ENCODE measurements at regions not wholly inside any gene's neighbourhood (a gene's known extent, or its start where the extent isn't known, plus 50 kb on each side); places are given as distances from the start of the nearest gene placed in this dataset.

DNA sequence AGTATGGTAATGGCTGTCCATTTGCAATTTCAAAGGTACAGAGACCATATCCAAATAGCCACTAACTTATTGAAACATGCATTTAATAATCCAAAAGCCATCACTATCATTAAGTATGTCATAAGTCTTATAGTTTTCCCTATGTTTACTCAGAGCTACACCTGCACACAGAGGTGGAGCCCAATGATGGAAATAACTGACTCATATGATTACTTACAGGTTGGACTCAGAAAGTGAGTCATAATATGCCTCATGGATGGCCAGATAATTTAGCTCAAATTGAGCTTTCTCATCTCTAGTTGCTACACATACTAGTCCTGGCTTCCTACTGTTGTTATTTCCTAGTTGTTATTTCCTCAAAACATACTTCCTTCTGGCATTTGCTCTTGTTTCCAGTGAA, 104.4 kb upstream of the KHDRBS2 start:
- H3K4me3 ChIP-seq (replicated peaks in 1 of 3; ENCODE audit: insufficient read depth in 1 of 3, low read depth in 1 of 3, low read length in 3 of 3): no peak overlapping the region
- no peaks in the 10 kb centered on the region for H3K79me2 ChIP-seq (ENCODE audit: control insufficient read depth, insufficient read depth, low read length)
- intact Hi-C loops (cut with micrococcal nuclease): no loop called here
- DNase-seq (ENCODE audit: low read depth, low spot score) (no peak), FAIRE-seq (no peak)
- H3K4me2 ChIP-seq (ENCODE audit: insufficient read depth, low read length): no peak overlapping the region
- TF ChIP-seq POLR2A (IDR thresholded peaks at IDR 0.05; ENCODE audit: low read depth, low read length) (no peak), GATA2 (IDR thresholded peaks at IDR 0.05; ENCODE audit: insufficient read depth, insufficient read length, low read depth, low read length) (no peak), EZH2 (IDR thresholded peaks at IDR 0.05; ENCODE audit: borderline replicate concordance, low read depth, low read length, severe bottlenecking) (no peak), MYC (IDR thresholded peaks at IDR 0.05; ENCODE audit: low read depth, low read length) (no peak), POLR2AphosphoS5 (IDR thresholded peaks at IDR 0.05; ENCODE audit: insufficient read depth, low read depth, low read length) (no peak), JUN (IDR thresholded peaks at IDR 0.05; ENCODE audit: borderline replicate concordance, insufficient read depth, insufficient read length, low read depth) (no peak), FOS (IDR thresholded peaks at IDR 0.05; ENCODE audit: borderline replicate concordance, insufficient read depth, low read length) (no peak)
- TF ChIP-seq, protein P1, sequence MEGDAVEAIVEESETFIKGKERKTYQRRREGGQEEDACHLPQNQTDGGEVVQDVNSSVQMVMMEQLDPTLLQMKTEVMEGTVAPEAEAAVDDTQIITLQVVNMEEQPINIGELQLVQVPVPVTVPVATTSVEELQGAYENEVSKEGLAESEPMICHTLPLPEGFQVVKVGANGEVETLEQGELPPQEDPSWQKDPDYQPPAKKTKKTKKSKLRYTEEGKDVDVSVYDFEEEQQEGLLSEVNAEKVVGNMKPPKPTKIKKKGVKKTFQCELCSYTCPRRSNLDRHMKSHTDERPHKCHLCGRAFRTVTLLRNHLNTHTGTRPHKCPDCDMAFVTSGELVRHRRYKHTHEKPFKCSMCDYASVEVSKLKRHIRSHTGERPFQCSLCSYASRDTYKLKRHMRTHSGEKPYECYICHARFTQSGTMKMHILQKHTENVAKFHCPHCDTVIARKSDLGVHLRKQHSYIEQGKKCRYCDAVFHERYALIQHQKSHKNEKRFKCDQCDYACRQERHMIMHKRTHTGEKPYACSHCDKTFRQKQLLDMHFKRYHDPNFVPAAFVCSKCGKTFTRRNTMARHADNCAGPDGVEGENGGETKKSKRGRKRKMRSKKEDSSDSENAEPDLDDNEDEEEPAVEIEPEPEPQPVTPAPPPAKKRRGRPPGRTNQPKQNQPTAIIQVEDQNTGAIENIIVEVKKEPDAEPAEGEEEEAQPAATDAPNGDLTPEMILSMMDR (IDR thresholded peaks at IDR 0.05; ENCODE audit: extremely low read depth in 1 of 2, insufficient read depth in 1 of 2, low read depth in 1 of 2, low read length in 2 of 2): no peak
- TF ChIP-seq, protein P2, sequence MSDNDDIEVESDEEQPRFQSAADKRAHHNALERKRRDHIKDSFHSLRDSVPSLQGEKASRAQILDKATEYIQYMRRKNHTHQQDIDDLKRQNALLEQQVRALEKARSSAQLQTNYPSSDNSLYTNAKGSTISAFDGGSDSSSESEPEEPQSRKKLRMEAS (IDR thresholded peaks at IDR 0.05; ENCODE audit: insufficient read depth, insufficient read length): no peak
- no peak overlapping the region for H3K27ac ChIP-seq (ENCODE audit: insufficient read depth, low read depth, low read length)
- H3K9me1 ChIP-seq (replicated peaks; ENCODE audit: control insufficient read depth, extremely low read depth, insufficient read depth, low read length): no peaks in the 10 kb centered on the region
- no peak overlapping the region for H3K9ac ChIP-seq (replicated peaks; ENCODE audit: extremely low read depth, insufficient read depth, low read length)
- dilution Hi-C loops (cut with MboI; ENCODE audit: extremely low pct_ligation_motif_present, low sequenced_read_pairs): no loop called here
- no peaks in the 10 kb centered on the region for H3K36me3 ChIP-seq (ENCODE audit: control insufficient read depth in 2 of 2, extremely low read depth in 1 of 2, insufficient read depth in 2 of 2, low read length in 2 of 2)
- ChIA-PET POLR2A (no interaction called here), CTCF (no interaction called here)
- no peaks in the 10 kb centered on the region for H3K27me3 ChIP-seq (ENCODE audit: control insufficient read depth in 2 of 2, insufficient read depth in 2 of 2, low read length in 2 of 2)
- H3K9me3 ChIP-seq (replicated peaks; ENCODE audit: control insufficient read depth, insufficient read depth, low read length): peaks cover 4% of the 10 kb centered on the region
- H2AFZ ChIP-seq (ENCODE audit: low read depth, low read length): no peak overlapping the region
- H4K20me1 ChIP-seq (replicated peaks; ENCODE audit: control insufficient read depth, extremely low read depth, insufficient read depth, low read length): no peaks in the 10 kb centered on the region
- no TSS peak for BruUV-seq (replicated peaks)
- no peaks in the 10 kb centered on the region for H3K4me1 ChIP-seq (ENCODE audit: control insufficient read depth, extremely low read depth, insufficient read depth, low read length)
